H54 (cell line): ENCODE measurements at regions not wholly inside any gene's neighbourhood (a gene's known extent, or its start where the extent isn't known, plus 50 kb on each side); places are given as distances from the start of the nearest gene placed in this dataset.
A peak's percentile ranks its signal among the peaks of the same experiment; 100 is the strongest.
"Not testable (repeated sequence)": the region's sequence is repeated elsewhere in the genome, so short reads cannot be mapped to it uniquely, and the experiment has no call there.

Experiments
- DNase-seq: peaks from one replicate; pipeline ENCODE4 v3.0.0; 2011; ENCODE audit warnings: low spot score, mixed read lengths; ENCODE audit not compliant: insufficient read length
- FAIRE-seq: peaks from 3 replicates; lab custom pipeline; 2011; peaks lifted over from hg19 to GRCh38; lab: Jason Lieb, UNC
- POLR2A ChIP-seq: IDR thresholded peaks from 2 replicates; pipeline ENCODE4 v1.6.1; 2011; ENCODE audit warnings: low read depth, mild to moderate bottlenecking, low read length

- FAIRE-seq (no peak), DNase-seq (no peak)
- no peak for TF ChIP-seq POLR2A
Measured at GRCh38 chr6:51077821-51078518, 259.3 kb downstream of the TFAP2B start.

GRCh38 chr6:51090343-51090742 is 271.7 kb downstream of the TFAP2B start:
- FAIRE-seq (no peak), DNase-seq (no peak)
- no peak for TF ChIP-seq POLR2A

GRCh38 chr6:51093871-51094270 is 275.2 kb downstream of the TFAP2B start:
- TF ChIP-seq POLR2A: no peak
- DNase-seq (no peak), FAIRE-seq (no peak)

- no peak for DNase-seq
- FAIRE-seq: no peak
- TF ChIP-seq POLR2A: no peak
Measured at GRCh38 chr6:51094271-51094670, 275.6 kb downstream of the TFAP2B start.

GRCh38 chr6:51098246-51098645 is 279.6 kb downstream of the TFAP2B start:
- TF ChIP-seq POLR2A: no peak
- DNase-seq: no peak
- FAIRE-seq: no peak

GRCh38 chr6:51098791-51099190 is 280.1 kb downstream of the TFAP2B start:
- TF ChIP-seq POLR2A: no peak
- DNase-seq: peak; percentile 9
- FAIRE-seq: peak; percentile 83

- TF ChIP-seq POLR2A: no peak
- DNase-seq: no peak
- no peak for FAIRE-seq
Measured at GRCh38 chr6:51099201-51099600, 280.5 kb downstream of the TFAP2B start.

GRCh38 chr6:51105357-51105756 is 286.7 kb downstream of the TFAP2B start:
- DNase-seq (no peak), FAIRE-seq (no peak)
- TF ChIP-seq POLR2A: no peak

- DNase-seq (no peak), FAIRE-seq (no peak)
- TF ChIP-seq POLR2A: no peak
Measured at GRCh38 chr6:51107769-51108203, 289.1 kb downstream of the TFAP2B start.

GRCh38 chr6:51108563-51109234 is 290.0 kb downstream of the TFAP2B start:
- no peak for FAIRE-seq
- no peak for DNase-seq
- TF ChIP-seq POLR2A: no peak

- no peak for TF ChIP-seq POLR2A
- DNase-seq (no peak), FAIRE-seq (no peak)
Measured at GRCh38 chr6:51112731-51113130, 294.1 kb downstream of the TFAP2B start.

GRCh38 chr6:51116723-51117122 is 298.1 kb downstream of the TFAP2B start:
- FAIRE-seq (no peak), DNase-seq (no peak)
- TF ChIP-seq POLR2A: no peak

GRCh38 chr6:51118792-51119191 is 300.1 kb downstream of the TFAP2B start:
- no peak for DNase-seq
- FAIRE-seq: no peak
- no peak for TF ChIP-seq POLR2A

GRCh38 chr6:51120016-51120415 is 301.3 kb downstream of the TFAP2B start:
- no peak for TF ChIP-seq POLR2A
- DNase-seq: no peak
- FAIRE-seq: no peak

- FAIRE-seq, DNase-seq: not testable (repeated sequence)
Measured at GRCh38 chr6:51121380-51121976, 302.8 kb downstream of the TFAP2B start.
